ENCODE measurements at regions not wholly inside any gene's neighbourhood (a gene's known extent, or its start where the extent isn't known, plus 50 kb on each side); places are given as distances from the start of the nearest gene placed in this dataset.

DNA sequence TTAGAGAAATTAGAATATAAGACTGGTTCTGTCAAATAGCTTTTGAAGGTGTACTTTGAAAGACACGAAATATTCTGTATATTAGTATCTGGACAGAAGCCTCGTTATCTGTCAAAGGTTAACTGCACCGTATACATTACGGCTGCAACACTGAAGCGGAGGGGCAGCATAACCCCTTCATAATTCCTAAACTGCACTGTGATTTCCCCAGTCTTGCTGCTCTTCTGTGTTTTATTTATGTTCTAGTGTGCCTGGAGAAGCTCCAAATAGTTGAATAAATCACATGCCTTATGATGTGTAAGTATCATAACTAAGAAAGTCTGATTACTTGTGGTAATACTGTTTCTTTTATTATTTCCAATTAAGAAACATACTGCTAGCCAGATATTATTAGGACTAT is 285.7 kb upstream of the ROBO2 start:
- Histone ChIP-seq H3K27me3 (no peaks in the 10 kb centered on the region), H3K27ac (no peak overlapping the region), H3K9me3 (no peaks in the 10 kb centered on the region), H3K4me3 (no peak overlapping the region), H3K36me3 (no peaks in the 10 kb centered on the region), H3K4me1 (no peaks in the 10 kb centered on the region)
- intact Hi-C loops (cut with DNase I; ENCODE audit: low total_unique reads), result no loop called here
- TF ChIP-seq, protein P1, sequence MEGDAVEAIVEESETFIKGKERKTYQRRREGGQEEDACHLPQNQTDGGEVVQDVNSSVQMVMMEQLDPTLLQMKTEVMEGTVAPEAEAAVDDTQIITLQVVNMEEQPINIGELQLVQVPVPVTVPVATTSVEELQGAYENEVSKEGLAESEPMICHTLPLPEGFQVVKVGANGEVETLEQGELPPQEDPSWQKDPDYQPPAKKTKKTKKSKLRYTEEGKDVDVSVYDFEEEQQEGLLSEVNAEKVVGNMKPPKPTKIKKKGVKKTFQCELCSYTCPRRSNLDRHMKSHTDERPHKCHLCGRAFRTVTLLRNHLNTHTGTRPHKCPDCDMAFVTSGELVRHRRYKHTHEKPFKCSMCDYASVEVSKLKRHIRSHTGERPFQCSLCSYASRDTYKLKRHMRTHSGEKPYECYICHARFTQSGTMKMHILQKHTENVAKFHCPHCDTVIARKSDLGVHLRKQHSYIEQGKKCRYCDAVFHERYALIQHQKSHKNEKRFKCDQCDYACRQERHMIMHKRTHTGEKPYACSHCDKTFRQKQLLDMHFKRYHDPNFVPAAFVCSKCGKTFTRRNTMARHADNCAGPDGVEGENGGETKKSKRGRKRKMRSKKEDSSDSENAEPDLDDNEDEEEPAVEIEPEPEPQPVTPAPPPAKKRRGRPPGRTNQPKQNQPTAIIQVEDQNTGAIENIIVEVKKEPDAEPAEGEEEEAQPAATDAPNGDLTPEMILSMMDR (IDR thresholded peaks at IDR 0.05), result no peak
- TF ChIP-seq EP300 (IDR thresholded peaks at IDR 0.05) (no peak), POLR2AphosphoS5 (IDR thresholded peaks at IDR 0.05) (no peak), POLR2A (IDR thresholded peaks at IDR 0.05) (no peak)
- 66 to 81% (median 75%) methylated on average over 5 of the region's 5 CpGs for WGBS, 5 donors
- no peak for DNase-seq

GRCh38 chr3:76756577-76756976 is 283.3 kb upstream of the ROBO2 start:
- H3K4me3 ChIP-seq, result no peak overlapping the region
- WGBS, 5 donors, result 37 to 61% (median 48%) methylated on average over 8 of the region's 8 CpGs
- DNase-seq, result peak; percentile 26 to 65
- no peak for TF ChIP-seq POLR2A (IDR thresholded peaks at IDR 0.05)
- TF ChIP-seq EP300 (IDR thresholded peaks at IDR 0.05), result no peak
- TF ChIP-seq POLR2AphosphoS5 (IDR thresholded peaks at IDR 0.05), result no peak
- TF ChIP-seq, protein P1 (IDR thresholded peaks at IDR 0.05), result no peak
- no peaks in the 10 kb centered on the region for H3K27me3 ChIP-seq
- no peaks in the 10 kb centered on the region for H3K36me3 ChIP-seq
- no peaks in the 10 kb centered on the region for H3K9me3 ChIP-seq
- intact Hi-C loops (cut with DNase I; ENCODE audit: low total_unique reads), result no loop called here
- H3K4me1 ChIP-seq, result no peaks in the 10 kb centered on the region
- H3K27ac ChIP-seq, result no peak overlapping the region

GRCh38 chr3:76760336-76760735 is 279.6 kb upstream of the ROBO2 start:
- TF ChIP-seq, protein P1 (IDR thresholded peaks at IDR 0.05), result no peak
- TF ChIP-seq EP300 (IDR thresholded peaks at IDR 0.05) (no peak), POLR2A (IDR thresholded peaks at IDR 0.05) (no peak), POLR2AphosphoS5 (IDR thresholded peaks at IDR 0.05) (no peak)
- no peak for DNase-seq
- no peaks in the 10 kb centered on the region for H3K9me3 ChIP-seq
- WGBS, 5 donors, result 86 to 97% (median 88%) methylated on average over 3 of the region's 3 CpGs
- H3K4me3 ChIP-seq, result no peak overlapping the region
- H3K27me3 ChIP-seq, result no peaks in the 10 kb centered on the region
- H3K36me3 ChIP-seq, result no peaks in the 10 kb centered on the region
- intact Hi-C loops (cut with DNase I; ENCODE audit: low total_unique reads), result no loop called here
- H3K4me1 ChIP-seq, result no peaks in the 10 kb centered on the region
- H3K27ac ChIP-seq, result no peak overlapping the region

DNA sequence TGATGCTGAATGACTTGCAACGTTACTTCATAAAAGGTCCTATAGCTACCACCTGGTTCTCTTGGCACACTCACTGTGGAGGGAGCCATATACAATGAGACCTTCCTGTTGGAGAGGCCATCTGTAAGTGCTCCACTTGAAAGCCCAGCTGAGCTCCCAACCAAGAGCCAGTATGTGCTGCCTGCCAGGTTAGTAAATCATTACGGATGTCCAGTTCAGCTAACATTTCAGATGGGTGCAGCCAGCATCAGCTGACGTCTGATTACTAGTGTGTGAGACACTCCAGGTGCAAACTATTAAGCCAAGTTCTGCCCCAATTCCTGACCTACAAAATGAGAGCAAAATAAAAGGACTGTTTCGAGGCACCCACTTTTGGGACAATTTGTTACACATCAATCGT is 274.4 kb upstream of the ROBO2 start:
- WGBS, 5 donors, result 68 to 81% (median 72%) methylated on average over 5 of the region's 5 CpGs
- peak in 1 of 2 donors; percentile 19 for DNase-seq
- Histone ChIP-seq H3K4me3 (no peak overlapping the region), H3K9me3 (no peaks in the 10 kb centered on the region), H3K36me3 (no peaks in the 10 kb centered on the region), H3K27ac (no peak overlapping the region), H3K27me3 (no peaks in the 10 kb centered on the region), H3K4me1 (no peaks in the 10 kb centered on the region)
- intact Hi-C loops (cut with DNase I; ENCODE audit: low total_unique reads), result no loop called here
- TF ChIP-seq POLR2AphosphoS5 (IDR thresholded peaks at IDR 0.05) (no peak), POLR2A (IDR thresholded peaks at IDR 0.05) (no peak), EP300 (IDR thresholded peaks at IDR 0.05) (no peak)
- TF ChIP-seq, protein P1 (IDR thresholded peaks at IDR 0.05), result no peak

Measured in stomach (tissue), 8 donors.